Naive thymus-derived CD4-positive, alpha-beta T cell (primary cell): ENCODE measurements at regions not wholly inside any gene's neighbourhood (a gene's known extent, or its start where the extent isn't known, plus 50 kb on each side); places are given as distances from the start of the nearest gene placed in this dataset.
"Not testable (repeated sequence)": the region's sequence is repeated elsewhere in the genome, so short reads cannot be mapped to it uniquely, and the experiment has no call there.

Experiments
- ATAC-seq: fragments of 150-1000 bp; cut with Tn5 transposase; 2 replicates; pipeline ENCODE4 v1.10.0; 2021; ENCODE audit warnings: mild to moderate bottlenecking, moderate library complexity
- CTCF ChIA-PET: fragments of 350-600 bp; sonication (Branson Sonifier 250); formaldehyde crosslinking; loops from one replicate; lab custom pipeline; 2021; ENCODE audit warnings: antibody characterized with exemption; lab: Charles Lee
- POLR2A ChIA-PET: fragments of 350-600 bp; sonication (Branson Sonifier 250); formaldehyde crosslinking; loops from one replicate; lab custom pipeline; 2021; ENCODE audit warnings: antibody characterized with exemption, inconsistent platforms; lab: Charles Lee
- DNase-seq, 9 donors: peaks; one replicate each; pipeline versions ENCODE4 v3.0.0 to v3.0.0-alpha.2; 2020 to 2022; ENCODE audit warnings: mixed read lengths in 1 of 9
- H3K27ac ChIP-seq: one replicate; pipeline ENCODE4 v1.7.0; 2013; ENCODE audit warnings: mild to moderate bottlenecking, low read depth, low read length, moderate library complexity
- H3K27me3 ChIP-seq, 2 donors: one replicate each; pipeline ENCODE4 v1.7.0; 2013; ENCODE audit warnings: low read length in 2 of 2, mild to moderate bottlenecking in 2 of 2, moderate library complexity in 2 of 2; ENCODE audit not compliant: control insufficient read depth in 2 of 2, insufficient read depth in 2 of 2
- H3K36me3 ChIP-seq, 3 experiments: 1 replicate in 2 of 3; 2 replicates in 1 of 3; pipeline ENCODE4 v1.7.0; 2013; ENCODE audit warnings: low read length in 3 of 3, mild to moderate bottlenecking in 3 of 3, moderate library complexity in 1 of 3; ENCODE audit not compliant: insufficient read depth in 3 of 3, control insufficient read depth in 2 of 3
- H3K4me1 ChIP-seq, 2 donors: one replicate each; pipeline ENCODE4 v1.7.0; 2013; ENCODE audit warnings: low read length in 2 of 2, mild to moderate bottlenecking in 2 of 2, moderate library complexity in 1 of 2; ENCODE audit not compliant: control insufficient read depth in 2 of 2, insufficient read depth in 2 of 2
- H3K4me3 ChIP-seq: 2 replicates; pipeline ENCODE4 v1.7.0; 2013; ENCODE audit warnings: mild to moderate bottlenecking, low read length
- H3K9me3 ChIP-seq, 3 experiments: 1 replicate in 2 of 3; 2 replicates in 1 of 3; pipeline ENCODE4 v1.7.0; 2013; ENCODE audit warnings: low read length in 3 of 3; ENCODE audit not compliant: control insufficient read depth in 2 of 3
- H3K27ac Mint-ChIP-seq, 9 donors: one replicate each; pipeline ENCODE4 v1.8.0; 2020 to 2022; ENCODE audit warnings: mixed read lengths in 9 of 9, mild to moderate bottlenecking in 8 of 9, moderate library complexity in 5 of 9, inconsistent platforms in 2 of 9
- H3K27me3 Mint-ChIP-seq, 5 donors: one replicate each; pipeline ENCODE4 v1.8.0; 2021 to 2022; ENCODE audit warnings: mixed read lengths in 5 of 5, mild to moderate bottlenecking in 1 of 5
- H3K36me3 Mint-ChIP-seq, 5 donors: one replicate each; pipeline ENCODE4 v1.8.0; 2020 to 2022; ENCODE audit warnings: mixed read lengths in 5 of 5, mild to moderate bottlenecking in 3 of 5, inconsistent platforms in 1 of 5
- H3K4me1 Mint-ChIP-seq, 7 donors: one replicate each; pipeline ENCODE4 v1.8.0; 2020 to 2022; ENCODE audit warnings: mixed read lengths in 7 of 7, mild to moderate bottlenecking in 3 of 7, inconsistent platforms in 1 of 7
- H3K4me3 Mint-ChIP-seq, 10 donors: one replicate each; pipeline ENCODE4 v1.8.0; 2020 to 2022; ENCODE audit warnings: mild to moderate bottlenecking in 10 of 10, mixed read lengths in 10 of 10, moderate library complexity in 6 of 10, inconsistent platforms in 2 of 10
- H3K9me3 Mint-ChIP-seq, 11 donors: one replicate each; pipeline ENCODE4 v1.8.0; 2020 to 2022; ENCODE audit warnings: mixed read lengths in 11 of 11, mild to moderate bottlenecking in 4 of 11, inconsistent platforms in 1 of 11, moderate library complexity in 1 of 11
- intact Hi-C, 2 donors: fragments of 100-400 bp; cut with micrococcal nuclease; formaldehyde crosslinking; loops; one replicate each; pipeline ENCODE4 v1.15.1; 2023

GRCh38 chr4:100913685-100914084 is 395.9 kb upstream of the EMCN start:
- H3K27me3 ChIP-seq: no peaks in the 10 kb centered on the region
- H3K27ac ChIP-seq: no peak overlapping the region
- no peaks in the 10 kb centered on the region for H3K4me1 ChIP-seq
- peaks cover 5 to 30% (median 19%) of the 10 kb centered on the region in 5 donors for H3K27me3 Mint-ChIP-seq
- ChIA-PET CTCF (no interaction called here), POLR2A (no interaction called here)
- H3K36me3 Mint-ChIP-seq: no peaks in the 10 kb centered on the region
- no peaks in the 10 kb centered on the region for H3K36me3 ChIP-seq
- H3K4me3 ChIP-seq: no peak overlapping the region
- intact Hi-C loops: no loop called here
- H3K27ac Mint-ChIP-seq: no peak overlapping the region
- peaks cover 0 to 8% (median 4%) of the 10 kb centered on the region in 11 donors for H3K9me3 Mint-ChIP-seq
- DNase-seq (no peak), ATAC-seq (no peak)
- H3K9me3 ChIP-seq: no peaks in the 10 kb centered on the region
- H3K4me3 Mint-ChIP-seq: no peak overlapping the region
- H3K4me1 Mint-ChIP-seq: no peaks in the 10 kb centered on the region

- H3K4me1 ChIP-seq: no peaks in the 10 kb centered on the region
- intact Hi-C loops: no loop called here
- Mint-ChIP-seq H3K4me1 (no peaks in the 10 kb centered on the region), H3K27me3 (peaks cover 0 to 31% (median 3%) of the 10 kb centered on the region in 5 donors), H3K9me3 (peaks cover 0 to 2% (median 0%) of the 10 kb centered on the region in 11 donors), H3K4me3 (no peak overlapping the region), H3K36me3 (no peaks in the 10 kb centered on the region), H3K27ac (no peak overlapping the region)
- ATAC-seq (no peak), DNase-seq (no peak)
- no peaks in the 10 kb centered on the region for H3K9me3 ChIP-seq
- no peaks in the 10 kb centered on the region for H3K36me3 ChIP-seq
- no peaks in the 10 kb centered on the region for H3K27me3 ChIP-seq
- H3K27ac ChIP-seq: no peak overlapping the region
- ChIA-PET POLR2A (no interaction called here), CTCF (no interaction called here)
- H3K4me3 ChIP-seq: no peak overlapping the region
Measured at GRCh38 chr4:100908540-100908939, 390.7 kb upstream of the EMCN start.

GRCh38 chr4:100907465-100908454 is 389.9 kb upstream of the EMCN start:
- intact Hi-C loops: loop anchor here in 1 of 2 donors (1.0 kb wide), 1 partner anchor 823 kb away; no protein-coding TSS in a partner anchor
- Histone ChIP-seq H3K9me3 (no peaks in the 10 kb centered on the region), H3K4me1 (no peaks in the 10 kb centered on the region), H3K4me3 (no peak overlapping the region), H3K36me3 (no peaks in the 10 kb centered on the region), H3K27me3 (no peaks in the 10 kb centered on the region), H3K27ac (no peak overlapping the region)
- Mint-ChIP-seq H3K36me3 (no peaks in the 10 kb centered on the region), H3K4me1 (no peaks in the 10 kb centered on the region), H3K27ac (no peak overlapping the region), H3K4me3 (no peak overlapping the region), H3K27me3 (peaks cover 0 to 38% (median 8%) of the 10 kb centered on the region in 5 donors), H3K9me3 (peaks cover 0 to 7% (median 0%) of the 10 kb centered on the region in 11 donors)
- ChIA-PET CTCF (no interaction called here), POLR2A (no interaction called here)
- ATAC-seq (no peak), DNase-seq (no peak)

- Mint-ChIP-seq H3K27me3 (peaks cover 3 to 37% (median 12%) of the 10 kb centered on the region in 5 donors), H3K4me3 (no peak overlapping the region), H3K27ac (no peak overlapping the region), H3K9me3 (peaks cover 0 to 7% (median 0%) of the 10 kb centered on the region in 11 donors), H3K36me3 (no peaks in the 10 kb centered on the region), H3K4me1 (no peaks in the 10 kb centered on the region)
- ATAC-seq: no peak
- Histone ChIP-seq H3K27me3 (no peaks in the 10 kb centered on the region), H3K27ac (no peak overlapping the region), H3K4me3 (no peak overlapping the region), H3K9me3 (no peaks in the 10 kb centered on the region), H3K36me3 (no peaks in the 10 kb centered on the region), H3K4me1 (no peaks in the 10 kb centered on the region)
- ChIA-PET CTCF (no interaction called here), POLR2A (no interaction called here)
- intact Hi-C loops: loop anchor here in 1 of 2 donors (1.0 kb wide), 1 partner anchor 823 kb away; no protein-coding TSS in a partner anchor
- DNase-seq: no peak
Measured at GRCh38 chr4:100906973-100907372, 389.2 kb upstream of the EMCN start.

- H3K9me3 ChIP-seq, H3K27ac Mint-ChIP-seq, H3K4me1 ChIP-seq, H3K4me3 Mint-ChIP-seq, DNase-seq, H3K27me3 ChIP-seq, POLR2A ChIA-PET, H3K27ac ChIP-seq, H3K36me3 ChIP-seq, H3K4me1 Mint-ChIP-seq, H3K4me3 ChIP-seq, ATAC-seq, CTCF ChIA-PET, intact Hi-C loops, H3K36me3 Mint-ChIP-seq: not testable (repeated sequence)
- peaks cover 0 to 10% (median 0%) of the 10 kb centered on the region in 11 donors for H3K9me3 Mint-ChIP-seq
- peaks cover 3 to 30% (median 23%) of the 10 kb centered on the region in 5 donors for H3K27me3 Mint-ChIP-seq
Measured at GRCh38 chr4:100900945-100901344, 383.1 kb upstream of the EMCN start.

GRCh38 chr4:100900134-100900533 is 382.3 kb upstream of the EMCN start:
- Mint-ChIP-seq H3K4me1 (peaks cover 5 to 12% (median 12%) of the 10 kb centered on the region in 7 donors), H3K4me3 (no peak overlapping the region), H3K9me3 (peaks cover 0 to 10% (median 0%) of the 10 kb centered on the region in 11 donors), H3K36me3 (peaks cover 0 to 3% (median 0%) of the 10 kb centered on the region in 5 donors), H3K27me3 (peaks cover 3 to 26% (median 23%) of the 10 kb centered on the region in 5 donors), H3K27ac (no peak overlapping the region)
- DNase-seq: no peak
- CTCF ChIA-PET: no interaction called here
- no peaks in the 10 kb centered on the region for H3K27me3 ChIP-seq
- ATAC-seq: no peak
- H3K9me3 ChIP-seq: no peaks in the 10 kb centered on the region
- no peak overlapping the region for H3K4me3 ChIP-seq
- no peak overlapping the region for H3K27ac ChIP-seq
- H3K4me1 ChIP-seq: peaks cover 0 to 3% of the 10 kb centered on the region in 2 donors
- POLR2A ChIA-PET: no interaction called here
- intact Hi-C loops: no loop called here
- H3K36me3 ChIP-seq: no peaks in the 10 kb centered on the region
